NCI-H748 (cell line): ENCODE measurements at regions not wholly inside any gene's neighbourhood (a gene's known extent, or its start where the extent isn't known, plus 50 kb on each side); places are given as distances from the start of the nearest gene placed in this dataset.

ENCODE experiments used
- DNase-seq: peaks from one replicate; lab custom pipeline; 2025; ENCODE audit not compliant: unreplicated experiment; lab: John Stamatoyannopoulos, UW

DNA sequence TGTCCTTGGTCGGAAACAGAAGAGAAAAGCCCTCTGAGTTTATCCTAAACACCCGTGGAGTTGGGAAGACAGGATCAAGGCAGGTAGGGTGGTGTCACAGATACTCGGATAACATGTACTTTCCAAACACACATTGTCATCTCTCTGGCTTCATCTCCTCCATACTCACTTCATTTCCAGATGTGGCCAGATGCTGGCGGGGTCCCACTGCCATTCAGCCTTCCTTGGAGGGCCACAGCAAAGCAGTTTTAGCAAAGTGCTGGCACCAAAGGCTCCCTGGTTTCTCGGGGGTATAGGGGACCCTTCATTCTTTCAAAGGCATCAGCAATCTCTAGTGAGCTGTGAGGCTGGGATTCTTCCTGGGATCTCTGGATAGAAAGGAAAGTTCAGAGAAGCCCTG, 539.5 kb downstream of the TCERG1L start:
- no peak for DNase-seq

DNA sequence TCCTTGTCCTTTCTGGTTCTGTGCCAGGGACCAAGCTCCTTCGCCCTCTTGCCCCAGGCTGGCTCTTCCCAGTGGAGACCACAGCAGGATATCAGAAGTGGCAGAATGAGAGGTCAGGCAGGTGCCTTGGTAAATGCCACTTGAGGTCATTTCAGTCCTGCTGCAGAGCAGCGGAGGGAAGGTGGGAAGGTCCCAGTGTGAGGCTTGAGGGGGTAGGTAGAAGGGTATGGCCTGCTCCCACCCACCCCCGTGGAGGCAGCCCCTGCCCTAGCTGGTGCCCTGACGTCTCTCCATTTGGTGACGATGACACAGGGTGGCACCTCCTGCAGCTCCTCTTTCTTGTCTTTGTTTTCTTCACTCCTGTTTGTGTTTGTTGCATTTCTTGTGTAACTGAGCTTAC, 538.8 kb downstream of the TCERG1L start:
- DNase-seq, result no peak

DNA sequence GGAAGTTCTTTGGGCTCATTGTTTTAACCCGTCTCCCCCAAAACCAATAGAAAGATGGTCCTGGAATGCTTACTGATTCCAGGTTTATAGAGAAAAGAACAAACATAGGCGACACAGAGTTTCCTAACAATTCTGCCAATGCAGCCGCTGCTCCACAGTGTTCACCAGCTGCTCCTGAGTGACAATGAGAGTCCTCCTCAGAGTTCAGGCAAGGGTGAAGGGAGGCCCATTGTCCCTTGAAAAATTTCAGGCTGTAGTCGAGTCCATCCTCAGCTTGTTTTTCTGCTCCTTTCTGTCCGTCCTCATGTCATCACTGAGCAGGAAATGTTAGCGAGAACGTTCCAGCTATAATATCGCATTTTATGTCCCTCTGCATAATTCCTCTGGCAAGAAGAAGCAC, 537.6 kb downstream of the TCERG1L start:
- no peak for DNase-seq

DNA sequence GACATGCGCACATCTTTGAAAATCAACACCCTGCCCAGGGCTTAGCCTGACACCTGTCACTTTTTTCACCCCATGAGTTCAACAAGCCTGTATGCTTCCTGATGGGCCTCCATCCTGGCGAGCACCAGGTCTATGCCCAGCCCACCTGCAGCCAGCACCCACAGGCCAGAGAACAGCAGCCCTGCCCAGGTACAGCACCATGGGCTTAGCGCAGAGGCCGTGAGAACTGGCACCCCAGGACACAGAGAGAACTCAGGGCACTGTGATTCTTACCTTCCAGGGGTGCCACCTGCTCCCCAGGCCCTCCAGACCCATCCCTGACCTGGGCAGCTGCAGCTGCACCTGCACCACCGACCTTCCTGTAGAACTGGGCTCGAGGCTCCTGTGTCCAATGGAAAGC, 536.6 kb downstream of the TCERG1L start:
- no peak for DNase-seq

DNA sequence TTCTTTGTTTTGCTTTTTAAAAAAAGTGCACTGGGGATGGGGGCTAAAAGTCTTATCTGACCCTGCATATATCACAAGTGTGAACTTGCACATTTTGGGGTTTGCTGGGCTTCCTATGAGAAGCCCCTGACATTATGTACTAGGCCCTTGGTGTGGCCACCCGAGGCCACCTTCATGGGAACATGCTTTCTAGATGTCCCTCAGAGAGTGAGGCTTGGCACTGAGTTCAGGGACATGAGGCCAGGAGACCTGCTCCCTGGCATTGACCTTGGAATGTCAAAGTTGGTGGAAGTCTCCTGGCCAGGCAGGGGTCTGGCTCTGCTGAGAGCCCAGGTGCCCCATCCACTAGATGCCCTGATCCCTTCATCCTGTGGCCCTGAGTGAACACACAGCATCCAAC, 536.2 kb downstream of the TCERG1L start:
- no peak for DNase-seq

DNA sequence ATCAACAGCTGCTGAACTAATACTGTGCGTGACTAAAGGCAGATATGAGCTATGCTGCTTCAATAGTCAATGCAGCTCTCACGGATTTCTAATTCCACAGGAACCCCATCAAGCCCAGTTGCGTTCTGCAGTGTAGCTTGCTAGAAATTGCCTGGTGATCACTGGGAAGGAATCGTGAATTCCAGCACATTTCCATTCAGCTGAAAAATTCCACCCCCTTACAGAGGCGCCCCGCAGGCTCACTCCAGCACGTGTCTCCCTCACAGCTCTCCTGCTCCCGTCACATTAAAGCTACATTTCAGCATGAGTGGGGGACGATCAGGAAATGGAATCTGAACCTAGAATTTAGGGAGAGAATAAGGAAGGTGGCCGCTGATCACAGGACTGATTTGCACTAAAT, 534.8 kb downstream of the TCERG1L start:
- DNase-seq, result no peak

DNA sequence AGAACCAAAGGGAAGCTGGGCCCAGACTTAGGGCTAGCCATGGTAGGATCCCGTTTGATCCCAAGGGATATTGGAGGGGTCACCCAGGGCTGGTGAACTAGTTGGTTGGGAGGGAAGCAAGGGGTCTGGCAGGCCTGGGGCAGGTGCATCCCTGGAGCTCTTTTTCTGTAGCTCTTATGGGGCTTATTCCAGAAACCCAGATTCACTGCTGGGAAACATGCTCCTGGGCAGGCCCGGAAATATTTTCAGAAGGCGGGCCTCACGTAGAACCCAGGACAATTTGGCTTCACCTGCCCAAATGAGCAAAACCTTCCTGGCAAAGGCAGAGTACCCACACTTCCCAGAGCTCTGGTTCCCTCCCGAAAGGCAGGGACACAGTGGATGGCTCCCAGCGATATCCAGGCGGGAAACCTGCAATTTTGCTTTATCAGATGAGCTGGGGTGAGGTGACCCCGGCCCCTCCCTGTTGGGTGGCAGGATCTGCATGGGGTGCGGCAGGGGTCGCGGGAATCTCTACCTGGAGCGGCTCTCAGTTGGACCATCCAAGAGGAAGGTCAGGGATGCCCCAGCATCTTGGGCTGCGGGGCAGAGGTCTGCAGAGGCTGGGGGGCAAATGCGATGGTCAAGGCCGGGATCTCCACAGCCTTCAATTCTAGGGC, 533.9 kb downstream of the TCERG1L start:
- no peak for DNase-seq

DNA sequence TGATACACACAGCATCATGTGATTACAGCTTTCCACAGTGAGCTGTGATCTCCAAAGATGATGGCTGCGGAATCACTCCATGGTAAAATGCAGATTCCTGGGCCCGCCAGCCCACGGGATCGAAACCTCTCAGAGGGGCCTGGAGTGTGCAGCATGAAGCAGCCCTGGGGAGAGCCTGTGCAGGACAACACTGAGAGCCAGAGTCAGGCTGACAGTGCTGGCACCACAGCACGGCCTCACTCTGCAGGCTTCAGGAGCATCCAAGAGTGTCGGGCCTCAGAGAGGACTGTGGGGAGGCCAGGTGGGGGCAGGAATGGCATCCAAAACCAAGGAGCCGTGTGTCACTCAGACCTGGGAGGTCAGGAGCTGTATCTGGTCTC, 533.4 kb downstream of the TCERG1L start:
- DNase-seq, result no peak

DNA sequence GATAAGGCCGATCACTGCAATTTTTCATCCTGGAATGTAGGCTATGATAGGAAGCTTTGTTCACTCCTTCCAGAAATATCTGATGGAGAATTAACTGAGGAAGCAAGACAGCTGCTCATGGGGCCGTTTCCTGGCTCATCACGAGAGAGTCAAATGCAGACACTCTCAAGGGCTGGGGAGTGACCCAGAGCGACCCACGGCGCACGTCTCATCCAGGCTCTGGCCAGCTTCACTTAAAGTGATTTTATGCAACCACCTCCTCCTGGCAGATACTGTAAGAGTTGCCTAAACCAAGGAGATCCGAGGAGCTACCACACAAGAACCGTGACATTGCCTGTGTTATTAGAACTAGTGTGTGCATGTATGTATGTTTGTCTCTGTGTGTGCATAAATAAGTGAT, 530.8 kb downstream of the TCERG1L start:
- no peak for DNase-seq

DNA sequence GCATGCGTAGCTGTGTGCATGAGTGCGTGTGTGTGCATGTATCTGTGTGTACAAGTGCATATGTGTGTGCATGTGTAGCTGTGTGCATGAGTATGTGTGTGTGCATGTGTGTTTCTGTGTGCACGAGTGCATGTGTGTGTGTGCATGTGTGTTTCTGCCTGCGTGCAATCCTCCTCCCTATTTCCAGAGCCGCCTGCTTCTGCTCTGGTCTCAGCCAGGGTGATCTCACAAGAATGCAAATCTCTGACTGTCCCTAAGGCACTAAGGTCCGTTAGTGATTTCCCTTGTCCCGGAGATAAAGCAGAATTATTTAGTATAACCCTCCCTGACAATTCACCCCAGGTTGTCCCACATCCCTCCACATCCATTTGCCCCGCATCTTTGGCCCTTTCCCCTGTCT, 530.3 kb downstream of the TCERG1L start:
- DNase-seq, result no peak

DNA sequence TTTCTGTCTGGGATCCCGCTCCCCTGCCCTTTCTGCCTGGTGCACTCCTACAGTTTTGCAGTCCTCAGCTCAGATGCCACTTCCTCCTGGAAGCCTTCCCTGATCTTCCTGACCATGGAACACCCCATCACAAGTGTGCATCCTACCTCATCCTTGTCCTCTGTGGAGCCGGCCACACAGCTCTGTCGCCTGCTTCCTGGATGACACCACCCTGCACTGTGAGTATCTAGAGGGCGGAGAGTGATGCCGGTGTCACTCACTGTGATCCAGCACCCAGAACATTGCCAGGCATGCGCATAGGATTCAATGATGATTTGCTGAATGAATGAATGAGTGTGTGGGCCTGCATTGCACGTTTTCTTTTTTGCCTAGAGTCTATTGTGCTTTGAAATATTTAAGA, 529.9 kb downstream of the TCERG1L start:
- no peak for DNase-seq

DNA sequence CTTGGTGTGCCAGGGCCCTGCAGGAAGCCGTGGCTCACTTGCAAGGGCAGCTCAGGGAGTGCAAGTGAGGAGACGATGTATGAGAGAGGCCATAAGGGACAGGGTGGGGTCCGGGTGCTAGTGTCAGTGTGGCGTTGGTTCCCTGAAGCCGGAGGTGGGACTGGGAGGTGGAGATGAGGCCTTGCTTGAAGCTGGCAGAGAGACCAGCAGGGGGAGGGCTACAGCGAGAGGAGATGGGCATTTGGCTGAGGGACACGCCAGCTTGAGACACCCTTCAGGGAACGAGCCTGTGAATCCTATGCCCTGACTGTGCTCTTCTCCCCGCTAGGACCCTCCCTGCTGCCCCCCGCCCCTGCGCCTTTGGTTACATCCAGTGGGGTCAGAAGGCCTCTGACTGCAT, 529.1 kb downstream of the TCERG1L start:
- DNase-seq, result no peak

DNA sequence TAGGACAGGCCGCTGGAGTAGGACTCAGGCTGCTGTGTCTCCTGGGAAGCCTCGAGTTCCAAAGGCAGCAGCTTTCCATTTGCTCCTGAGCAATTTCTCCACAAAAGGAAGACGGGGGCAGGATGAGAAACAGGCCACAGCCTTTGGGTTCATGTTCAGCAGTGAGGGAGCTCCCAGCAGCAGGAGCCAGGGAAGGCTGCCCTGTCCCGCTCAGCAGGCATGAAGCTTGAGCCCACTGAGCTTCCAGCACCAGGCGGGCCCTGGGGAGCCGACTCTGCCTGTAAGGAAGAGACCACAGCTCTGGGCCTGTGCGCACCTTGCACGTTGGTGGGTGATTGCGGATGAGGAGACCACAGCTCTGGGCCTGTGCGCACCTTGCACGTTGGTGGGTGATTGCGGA, 527.2 kb downstream of the TCERG1L start:
- no peak for DNase-seq

DNA sequence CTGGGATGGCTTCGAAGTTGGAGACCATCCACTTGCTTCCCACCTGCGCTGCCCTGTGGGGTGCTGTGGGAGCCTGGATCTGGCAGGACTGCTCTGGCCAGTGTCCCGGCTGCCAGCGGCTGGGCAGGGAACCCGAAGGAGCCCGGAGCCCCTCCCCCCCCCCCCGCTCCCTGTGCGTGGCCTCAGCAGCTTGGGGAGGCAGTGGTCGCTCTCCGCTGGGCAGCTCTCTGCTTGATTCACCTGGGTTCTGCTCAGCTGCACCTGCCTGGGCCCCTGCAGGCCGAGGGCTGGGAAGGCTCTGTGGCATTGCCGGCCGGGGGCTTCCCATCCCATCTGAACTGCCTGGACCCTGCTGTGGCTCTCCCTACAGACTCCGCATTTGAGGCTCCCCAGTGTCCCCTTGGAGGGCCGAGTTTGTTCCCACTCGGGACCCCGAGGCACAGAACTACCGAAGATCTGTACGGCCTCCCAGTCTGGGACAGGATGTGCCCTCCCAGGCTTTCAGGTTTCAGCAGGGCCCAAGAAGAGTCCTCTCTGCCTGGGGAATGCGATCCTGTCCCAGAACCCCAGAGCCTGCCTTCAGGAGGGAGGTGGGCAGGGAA, 525.1 kb downstream of the TCERG1L start:
- DNase-seq, result no peak

DNA sequence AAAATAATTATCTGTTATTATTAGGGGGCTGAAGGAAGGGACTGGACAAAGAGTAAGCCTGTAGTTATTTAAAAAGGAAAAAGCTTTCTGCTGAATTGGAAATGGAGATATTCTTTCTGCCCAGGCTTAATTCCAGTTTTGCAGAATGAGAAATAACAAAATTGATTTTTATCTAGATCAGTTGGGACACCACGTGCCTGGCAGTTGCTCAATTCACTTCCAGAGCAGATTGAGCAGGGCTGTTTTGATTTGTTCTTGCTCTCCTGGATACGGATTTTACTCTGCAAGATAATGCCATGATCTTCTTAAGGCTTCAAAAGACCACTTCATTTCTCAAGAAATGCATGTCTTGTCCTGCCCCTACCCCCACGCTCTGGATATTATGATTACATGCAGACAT, 524.3 kb downstream of the TCERG1L start:
- DNase-seq, result no peak

DNA sequence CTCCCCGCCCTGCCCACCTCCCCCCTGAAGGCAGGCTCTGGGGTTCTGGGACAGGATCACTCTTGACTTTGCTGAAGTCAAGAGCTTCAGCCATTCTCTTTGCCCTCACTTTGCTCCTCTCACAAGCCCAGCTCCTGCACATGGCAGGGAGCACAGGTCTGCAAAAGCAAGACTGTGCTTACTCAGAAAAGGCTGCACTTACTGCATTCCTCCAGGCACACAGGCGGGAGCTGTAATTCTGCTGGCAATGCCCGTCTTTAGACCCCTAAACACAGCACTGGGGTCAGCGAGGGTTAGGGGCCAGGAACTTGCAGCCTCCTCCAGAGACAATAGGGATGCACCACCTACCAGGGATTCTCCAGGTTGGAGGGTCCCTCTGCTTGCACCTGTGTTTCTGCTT, 523.7 kb downstream of the TCERG1L start:
- DNase-seq, result no peak

DNA sequence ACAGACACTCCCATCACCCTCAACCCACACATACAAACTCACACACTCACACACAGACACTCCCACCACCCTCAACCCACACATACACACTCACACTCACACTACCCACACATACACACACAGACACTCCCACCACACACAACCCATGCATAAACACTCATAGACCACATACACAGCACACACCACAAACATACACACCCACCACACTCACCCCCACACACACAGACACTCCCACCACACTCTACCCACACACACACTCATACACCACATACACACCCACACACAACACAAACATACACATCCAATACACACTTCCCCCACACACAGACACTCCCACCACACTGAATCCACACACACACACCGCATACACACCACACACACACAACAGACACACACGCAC, 521.2 kb downstream of the TCERG1L start:
- no peak for DNase-seq

DNA sequence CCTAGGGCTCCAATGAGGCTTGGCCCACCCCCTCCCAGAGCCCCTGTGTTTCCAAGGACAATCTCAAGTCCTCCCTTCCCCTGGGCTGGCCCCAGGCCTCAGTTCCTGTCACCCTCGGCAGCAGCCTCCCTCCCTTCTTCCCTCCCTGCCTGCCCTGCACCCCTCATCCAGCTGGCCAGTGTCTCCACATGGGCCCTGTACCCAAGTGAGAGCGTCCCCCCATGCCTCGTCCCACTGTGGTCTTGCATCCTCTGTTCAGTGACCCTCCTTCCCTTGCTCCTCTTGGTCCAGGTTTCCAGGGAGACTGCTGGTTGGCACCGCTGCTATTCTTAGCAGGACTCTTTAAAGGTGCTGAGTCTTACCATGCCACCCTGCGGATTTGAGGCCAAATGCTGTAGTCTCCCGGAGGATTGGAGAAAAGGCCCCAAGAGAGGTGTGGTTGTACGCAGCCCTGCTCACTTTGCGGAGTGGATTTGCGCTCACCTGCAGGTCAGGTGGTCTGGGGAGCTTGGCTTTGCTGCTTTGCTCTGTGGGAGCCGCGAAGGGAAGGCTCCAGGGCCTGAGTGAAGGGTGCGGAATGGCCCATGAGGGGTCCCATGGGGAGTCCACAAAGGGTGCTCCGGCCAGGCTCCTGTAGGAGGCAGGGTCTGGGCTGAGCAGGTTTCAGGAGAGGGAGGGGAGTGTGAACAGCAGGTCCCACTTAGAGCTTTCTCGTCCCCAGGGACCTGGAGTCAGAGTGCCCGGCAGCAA, 519.2 kb downstream of the TCERG1L start:
- no peak for DNase-seq

DNA sequence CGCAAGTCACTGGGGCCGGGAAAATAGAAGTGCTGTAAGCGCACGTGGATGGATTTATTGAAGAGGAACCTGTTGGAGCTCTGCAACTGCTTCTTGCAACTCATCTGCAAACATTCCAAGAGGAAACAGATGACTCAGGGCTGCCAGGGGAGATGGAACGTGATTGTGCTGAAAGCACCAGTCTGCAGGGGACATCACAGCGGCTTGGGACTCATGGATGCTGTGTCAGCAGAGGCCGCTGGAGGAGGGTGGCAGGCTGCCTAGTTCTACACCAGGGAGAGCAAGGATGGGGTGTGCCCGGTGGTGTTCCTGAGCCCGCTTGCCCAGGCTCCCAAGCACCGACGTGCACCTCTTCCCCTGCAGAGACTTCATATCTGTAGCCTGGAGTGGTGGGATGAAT, 515.7 kb downstream of the TCERG1L start:
- DNase-seq, result no peak

DNA sequence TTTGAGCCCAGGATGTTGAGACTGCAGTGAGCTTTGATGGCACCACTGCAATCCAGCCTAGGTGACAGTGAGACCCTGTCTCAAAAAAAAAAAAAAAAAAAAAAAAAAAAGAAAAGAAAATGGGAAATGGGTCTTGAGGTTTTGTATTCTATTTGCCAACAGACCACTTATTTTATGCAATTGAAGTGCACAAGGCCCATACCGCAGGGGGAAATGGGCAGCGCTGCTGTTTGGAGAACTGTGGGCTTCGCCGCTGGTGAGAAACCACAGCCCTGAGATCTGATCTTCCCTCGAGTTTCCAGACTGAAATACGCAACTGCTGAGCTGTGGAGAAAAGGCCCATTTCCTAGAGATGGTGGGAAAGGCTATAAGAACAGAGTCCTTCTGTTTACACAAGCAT, 512.0 kb downstream of the TCERG1L start:
- no peak for DNase-seq

DNA sequence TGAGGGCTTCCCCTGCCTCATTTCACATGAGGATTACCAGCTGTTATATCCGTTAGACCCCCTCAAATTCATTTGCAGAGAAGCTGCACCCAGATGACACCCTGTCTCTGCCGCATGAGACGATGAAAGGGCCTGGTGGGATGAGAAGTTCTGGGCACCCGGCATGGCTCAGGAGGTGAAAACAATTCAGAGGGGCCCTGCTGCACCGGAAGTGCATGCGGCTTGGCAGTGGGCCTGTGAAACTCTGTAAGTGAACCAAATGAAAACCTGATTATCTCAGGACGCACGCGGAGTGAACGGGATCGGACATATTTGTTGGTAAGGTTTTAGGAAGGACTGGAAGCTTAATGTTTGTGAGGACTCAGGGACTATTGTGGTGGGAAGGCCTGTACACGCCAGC, 511.2 kb downstream of the TCERG1L start:
- no peak for DNase-seq

DNA sequence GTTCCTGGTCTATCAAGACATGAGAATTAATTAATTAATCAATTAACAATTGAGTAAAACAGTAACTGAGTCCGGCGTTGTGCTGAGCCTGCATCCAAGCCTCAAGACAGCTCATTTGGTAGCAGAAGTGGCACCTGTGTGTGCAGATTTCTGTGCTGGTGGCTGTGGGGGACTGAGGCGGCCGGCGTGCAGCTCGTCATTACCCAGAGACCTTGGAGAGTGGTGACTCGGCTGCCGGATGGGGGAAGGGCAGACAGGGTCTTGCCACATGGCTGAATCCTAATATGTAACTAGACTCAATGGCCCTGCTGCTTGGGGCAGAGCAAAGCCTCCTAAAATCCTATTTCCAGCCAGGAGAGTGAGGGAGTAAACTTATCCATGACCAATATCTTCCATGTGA, 510.2 kb downstream of the TCERG1L start:
- no peak for DNase-seq

DNA sequence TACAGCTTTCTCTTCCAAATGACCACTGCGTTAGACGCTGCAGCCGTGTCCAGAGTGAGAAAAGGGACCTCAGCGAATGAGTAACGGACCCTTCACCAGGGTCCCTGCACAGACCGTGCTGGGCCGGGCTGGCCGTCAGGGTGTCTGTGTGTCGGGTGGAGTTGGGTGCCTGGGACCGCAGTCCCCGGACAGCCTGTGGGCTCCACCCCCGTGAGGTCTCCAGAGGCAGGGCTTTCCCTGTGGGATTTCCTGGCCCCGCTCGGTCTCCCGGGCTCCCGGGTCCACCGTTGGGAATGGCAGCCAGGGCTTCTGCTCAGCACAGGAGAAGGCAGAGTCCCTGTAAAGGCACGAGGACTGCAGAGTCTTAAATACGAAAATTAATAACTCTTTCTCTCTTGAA, 509.7 kb downstream of the TCERG1L start:
- DNase-seq, result no peak
